BE2C (cell line): ENCODE measurements at regions not wholly inside any gene's neighbourhood (a gene's known extent, or its start where the extent isn't known, plus 50 kb on each side); places are given as distances from the start of the nearest gene placed in this dataset.
"Not testable (repeated sequence)": the region's sequence is repeated elsewhere in the genome, so short reads cannot be mapped to it uniquely, and the experiment has no call there.

Experiments
- DNase-seq: peaks from one replicate; pipeline ENCODE4 v3.0.0-alpha.2; 2020
- H3K27me3 ChIP-seq: fragments of 250-450 bp; sonication (Bioruptor Pico); 2 replicates; pipeline ENCODE4 v1.5.1; 2020; ENCODE audit warnings: mild to moderate bottlenecking
- H3K36me3 ChIP-seq: fragments of 250-450 bp; sonication (Bioruptor Pico); 2 replicates; pipeline ENCODE4 v1.5.1; 2020; ENCODE audit warnings: mild to moderate bottlenecking
- H3K4me1 ChIP-seq: fragments of 250-450 bp; sonication (Bioruptor Pico); 2 replicates; pipeline ENCODE4 v1.5.1; 2020
- H3K4me3 ChIP-seq: 2 replicates; pipeline ENCODE4 v1.5.1; 2011; ENCODE audit warnings: low read depth, low read length
- H3K9me3 ChIP-seq: fragments of 250-450 bp; sonication (Bioruptor Pico); 2 replicates; pipeline ENCODE4 v1.5.1; 2020
- CTCF ChIP-seq: IDR thresholded peaks from 2 replicates; pipeline ENCODE4 v1.5.1; 2012; ENCODE audit warnings: mild to moderate bottlenecking, low read depth, low read length

- TF ChIP-seq CTCF: no peak
- Histone ChIP-seq H3K4me3 (no peak overlapping the region), H3K9me3 (no peaks in the 10 kb centered on the region), H3K36me3 (no peaks in the 10 kb centered on the region), H3K4me1 (no peaks in the 10 kb centered on the region), H3K27me3 (no peaks in the 10 kb centered on the region)
- no peak for DNase-seq
Measured at GRCh38 chr9:109652112-109652511, 127.9 kb upstream of the PALM2AKAP2 start.

- Histone ChIP-seq H3K4me1 (no peaks in the 10 kb centered on the region), H3K9me3 (no peaks in the 10 kb centered on the region), H3K36me3 (no peaks in the 10 kb centered on the region), H3K27me3 (no peaks in the 10 kb centered on the region), H3K4me3 (no peak overlapping the region)
- no peak for TF ChIP-seq CTCF
- DNase-seq: no peak
Measured at GRCh38 chr9:109652971-109653370, 127.0 kb upstream of the PALM2AKAP2 start.

GRCh38 chr9:109653470-109653869, 126.5 kb upstream of the PALM2AKAP2 start:
- Histone ChIP-seq H3K4me1 (no peaks in the 10 kb centered on the region), H3K4me3 (no peak overlapping the region), H3K27me3 (no peaks in the 10 kb centered on the region), H3K36me3 (no peaks in the 10 kb centered on the region), H3K9me3 (no peaks in the 10 kb centered on the region)
- TF ChIP-seq CTCF: no peak
- DNase-seq: no peak

- not testable (repeated sequence) for H3K9me3 ChIP-seq, H3K4me3 ChIP-seq, H3K27me3 ChIP-seq, H3K4me1 ChIP-seq, H3K36me3 ChIP-seq, DNase-seq
Measured at GRCh38 chr9:109663978-109664377, 116.0 kb upstream of the PALM2AKAP2 start.

- not testable (repeated sequence) for H3K4me1 ChIP-seq, H3K27me3 ChIP-seq, DNase-seq, H3K4me3 ChIP-seq, H3K36me3 ChIP-seq, H3K9me3 ChIP-seq
Measured at GRCh38 chr9:109665736-109666135, 114.3 kb upstream of the PALM2AKAP2 start.

- no peak for TF ChIP-seq CTCF
- no peak for DNase-seq
- Histone ChIP-seq H3K36me3 (no peaks in the 10 kb centered on the region), H3K9me3 (no peaks in the 10 kb centered on the region), H3K4me3 (no peak overlapping the region), H3K27me3 (no peaks in the 10 kb centered on the region), H3K4me1 (no peaks in the 10 kb centered on the region)
Measured at GRCh38 chr9:109681301-109681700, 98.7 kb upstream of the PALM2AKAP2 start.

- Histone ChIP-seq H3K27me3 (no peaks in the 10 kb centered on the region), H3K4me1 (no peaks in the 10 kb centered on the region), H3K36me3 (no peaks in the 10 kb centered on the region), H3K4me3 (no peak overlapping the region), H3K9me3 (no peaks in the 10 kb centered on the region)
- DNase-seq: no peak
- TF ChIP-seq CTCF: no peak
Measured at GRCh38 chr9:109682227-109682626, 97.8 kb upstream of the PALM2AKAP2 start.
